Spleen (tissue), 7 donors: ENCODE measurements at regions not wholly inside any gene's neighbourhood (a gene's known extent, or its start where the extent isn't known, plus 50 kb on each side); places are given as distances from the start of the nearest gene placed in this dataset.

Experiments
- CTCF ChIP-seq, 11 experiments: fragments of 200-600 bp in 7 of 11; fragments of 450-650 bp in 4 of 11; sonication (generic) in 4 of 11; IDR thresholded peaks in 8 of 11; conservative IDR thresholded peaks in 3 of 11; 1 replicate in 7 of 11; 2 replicates in 4 of 11; pipeline versions ENCODE4 v1.4.0 to v1.8.0; 2016 to 2021; ENCODE audit warnings: antibody characterized with exemption in 11 of 11, inconsistent platforms in 4 of 11, mild to moderate bottlenecking in 1 of 11
- POLR2A ChIP-seq, 3 donors: fragments of 450-650 bp; IDR thresholded peaks; one replicate each; pipeline ENCODE4 v1.5.1; 2017; ENCODE audit warnings: antibody characterized with exemption in 3 of 3, mild to moderate bottlenecking in 1 of 3
- donor health status: DM: no; HTN: no; CAD: no; lungs with moderate emphysema.
- donor health status: DM: no; HTN: no; CAD: no.
- donor health status: DM: no; HTN: no; CAD: no.

GRCh38 chr6:141744971-141745370 lies 387.8 kb upstream of the GJE1 start:
- TF ChIP-seq POLR2A (IDR thresholded peaks at IDR 0.05): no peak
- no peak for TF ChIP-seq CTCF (IDR thresholded peaks at IDR 0.05 in 8 of 11, conservative IDR thresholded peaks at IDR 0.05 in 3 of 11)
